ENCODE measurements at regions not wholly inside any gene's neighbourhood (a gene's known extent, or its start where the extent isn't known, plus 50 kb on each side); places are given as distances from the start of the nearest gene placed in this dataset.

GRCh38 chr13:52899206-52899605 lies 50.8 kb upstream of the PCDH8 start:
- TF ChIP-seq EP300 (IDR thresholded peaks at IDR 0.05) (no peak), CTCF (IDR thresholded peaks at IDR 0.05) (no peak)
